HCT116 (cell line): ENCODE measurements at regions not wholly inside any gene's neighbourhood (a gene's known extent, or its start where the extent isn't known, plus 50 kb on each side); places are given as distances from the start of the nearest gene placed in this dataset.

Source experiments
- ATAC-seq: fragments of 200-7000 bp; cut with Tn5 transposase; 2 replicates; pipeline ENCODE4 v1.9.1; 2020; ENCODE audit warnings: mild to moderate bottlenecking, moderate library complexity
- BruUV-seq: library from RNA; stranded (reverse); fragments of 400-500 nt; replicated peaks from 2 replicates; lab custom pipeline; 2021; lab: Mats Ljungman, UMichigan
- CTCF ChIA-PET: fragments of 300-600 bp; sonication (Branson Sonifier 250); formaldehyde crosslinking; loops from one replicate; lab custom pipeline; 2021; ENCODE audit warnings: antibody characterized with exemption; lab: Charles Lee
- POLR2A ChIA-PET: fragments of 300-600, 350-600 bp; sonication (Branson Sonifier 250); formaldehyde crosslinking; loops from one replicate; lab custom pipeline; 2021; ENCODE audit warnings: antibody characterized with exemption; lab: Charles Lee
- RAD21 ChIA-PET, 2 experiments: fragments of 300-600 bp; sonication (Branson Sonifier 250); formaldehyde crosslinking; loops; one replicate each; lab custom pipeline; 2023; ENCODE audit warnings: low total read pairs in 2 of 2; ENCODE audit not compliant: uncharacterized antibody in 2 of 2, unreplicated experiment in 2 of 2, low non-redundant PET in 1 of 2; lab: Charles Lee
- DNase-seq: peaks from one replicate; pipeline ENCODE4 v3.0.0-alpha.2; 2010; ENCODE audit warnings: low read depth, low spot score
- H2AFZ ChIP-seq: fragments of 200-600 bp; shearing (Covaris generic), sonication (generic); 2 replicates; pipeline ENCODE4 v1.6.1; 2017; ENCODE audit warnings: low read depth, mixed run types, mixed read lengths, antibody characterized with exemption, low read length; ENCODE audit not compliant: poor library complexity, severe bottlenecking
- H3K27ac ChIP-seq: 2 replicates; pipeline ENCODE4 v1.5.1; 2012; ENCODE audit warnings: low read depth, low read length
- H3K27me3 ChIP-seq: fragments of 200-600 bp; sonication (generic); 2 replicates; pipeline ENCODE4 v1.6.1; 2016; ENCODE audit warnings: mixed run types, low read length, mixed read lengths; ENCODE audit not compliant: insufficient read depth
- H3K36me3 ChIP-seq, 2 experiments: fragments of 200-500 bp in 1 of 2; fragments of 200-600 bp in 1 of 2; sonication (Bioruptor generic) in 1 of 2; sonication (generic) in 1 of 2; 2 replicates each; pipeline versions ENCODE4 v1.5.1 to v1.6.1; 2014 to 2016; ENCODE audit warnings: low read length in 2 of 2, inconsistent platforms in 1 of 2, mixed read lengths in 1 of 2, mixed run types in 1 of 2; ENCODE audit not compliant: insufficient read depth in 2 of 2, control insufficient read depth in 1 of 2
- H3K4me1 ChIP-seq, 2 experiments: fragments of 200-600 bp in 1 of 2; sonication (generic) in 1 of 2; 2 replicates each; pipeline versions ENCODE4 v1.5.1 to v1.6.1; 2012 to 2017; ENCODE audit warnings: low read length in 2 of 2, inconsistent platforms in 1 of 2, mild to moderate bottlenecking in 1 of 2, mixed read lengths in 1 of 2, mixed run types in 1 of 2, moderate library complexity in 1 of 2; ENCODE audit not compliant: insufficient read depth in 2 of 2, control insufficient read depth in 1 of 2
- H3K4me2 ChIP-seq: fragments of 200-600 bp; sonication (generic); 2 replicates; pipeline ENCODE4 v1.6.1; 2017; ENCODE audit warnings: mixed run types, low read length, mixed read lengths
- H3K4me3 ChIP-seq, 2 experiments: fragments of 200-600 bp in 1 of 2; sonication (generic) in 1 of 2; replicated peaks in 1 of 2; 2 replicates each; pipeline ENCODE4 v1.5.1; 2011 to 2016; ENCODE audit warnings: low read length in 2 of 2, control low read depth in 1 of 2, low read depth in 1 of 2, mild to moderate bottlenecking in 1 of 2, mixed read lengths in 1 of 2, mixed run types in 1 of 2
- H3K79me2 ChIP-seq: fragments of 200-600 bp; sonication (generic); 2 replicates; pipeline ENCODE4 v1.6.1; 2017; ENCODE audit warnings: mild to moderate bottlenecking, mixed run types, low read length, moderate library complexity, mixed read lengths; ENCODE audit not compliant: insufficient read depth
- H3K9ac ChIP-seq: fragments of 200-600 bp; sonication (generic); 2 replicates; pipeline ENCODE4 v1.6.1; 2016; ENCODE audit warnings: low read length, mixed read lengths
- H3K9me2 ChIP-seq: fragments of 200-600 bp; sonication (generic), shearing (Covaris generic); 2 replicates; pipeline ENCODE4 v1.6.1; 2017; ENCODE audit warnings: mixed run types, mild to moderate bottlenecking, moderate library complexity; ENCODE audit not compliant: insufficient read depth
- H3K9me3 ChIP-seq, 2 experiments: fragments of 200-500 bp in 1 of 2; fragments of 200-600 bp in 1 of 2; sonication (Bioruptor generic) in 1 of 2; sonication (generic) in 1 of 2; 2 replicates each; pipeline ENCODE4 v1.6.1; 2014 to 2017; ENCODE audit warnings: low read length in 2 of 2, mixed read lengths in 2 of 2, inconsistent platforms in 1 of 2, low read depth in 1 of 2, mild to moderate bottlenecking in 1 of 2, mixed run types in 1 of 2, moderate library complexity in 1 of 2; ENCODE audit not compliant: control insufficient read depth in 1 of 2, insufficient read depth in 1 of 2
- H4K20me1 ChIP-seq: fragments of 200-600 bp; sonication (generic), shearing (Covaris generic); 2 replicates; pipeline ENCODE4 v1.6.1; 2017; ENCODE audit warnings: mixed run types, mild to moderate bottlenecking, moderate library complexity; ENCODE audit not compliant: insufficient read depth
- CBX3 ChIP-seq: IDR thresholded peaks from 2 replicates; pipeline ENCODE4 v1.6.1; 2012; ENCODE audit warnings: low read depth
- CTCF ChIP-seq, 3 experiments: fragments of 200-600 bp in 1 of 3; sonication (generic) in 1 of 3; IDR thresholded peaks in 2 of 3; conservative IDR thresholded peaks in 1 of 3; 2 replicates each; pipeline ENCODE4 v1.5.1; 2012 to 2017; ENCODE audit warnings: low read depth in 2 of 3, low read length in 2 of 3, antibody characterized with exemption in 1 of 3, borderline replicate concordance in 1 of 3, control low read depth in 1 of 3, mild to moderate bottlenecking in 1 of 3, mixed read lengths in 1 of 3, mixed run types in 1 of 3, moderate library complexity in 1 of 3; ENCODE audit not compliant: insufficient read depth in 1 of 3
- EGR1 ChIP-seq: IDR thresholded peaks from 2 replicates; pipeline ENCODE4 v1.6.1; 2012; ENCODE audit warnings: low read depth
- ELF1 ChIP-seq: IDR thresholded peaks from 2 replicates; pipeline ENCODE4 v1.6.1; 2012; ENCODE audit warnings: low read depth, borderline replicate concordance
- EZH2 ChIP-seq: fragments of 200-600 bp; sonication (generic); IDR thresholded peaks from 2 replicates; pipeline ENCODE4 v1.6.1; 2017; ENCODE audit warnings: antibody characterized with exemption, mixed run types
- EZH2phosphoT487 ChIP-seq: fragments of 200-600 bp; IDR thresholded peaks from 2 replicates; pipeline ENCODE4 v1.6.1; 2018; ENCODE audit warnings: antibody characterized with exemption, borderline replicate concordance
- FOSL1 ChIP-seq: IDR thresholded peaks from 2 replicates; pipeline ENCODE4 v1.6.1; 2012; ENCODE audit warnings: low read depth
- JUND ChIP-seq: IDR thresholded peaks from 2 replicates; pipeline ENCODE4 v1.6.1; 2012
- MAX ChIP-seq: IDR thresholded peaks from 2 replicates; pipeline ENCODE4 v1.6.1; 2012
- POLR2A ChIP-seq: IDR thresholded peaks from 2 replicates; pipeline ENCODE4 v1.7.0; 2011; ENCODE audit warnings: borderline replicate concordance; ENCODE audit not compliant: insufficient read depth, insufficient read length; ENCODE audit errors: extremely low read depth
- POLR2AphosphoS5 ChIP-seq: IDR thresholded peaks from 2 replicates; pipeline ENCODE4 v1.6.1; 2011; ENCODE audit warnings: mild to moderate bottlenecking, low read depth, low read length, moderate library complexity
- RAD21 ChIP-seq: IDR thresholded peaks from 2 replicates; pipeline ENCODE4 v1.6.1; 2012; ENCODE audit warnings: low read depth, mild to moderate bottlenecking
- REST ChIP-seq: IDR thresholded peaks from 2 replicates; pipeline ENCODE4 v1.6.1; 2012; ENCODE audit warnings: low read depth
- SIN3A ChIP-seq: IDR thresholded peaks from 2 replicates; pipeline ENCODE4 v1.6.1; 2012; ENCODE audit warnings: low read depth
- SP1 ChIP-seq: IDR thresholded peaks from 2 replicates; pipeline ENCODE4 v1.6.1; 2012; ENCODE audit warnings: low read depth
- SRF ChIP-seq: IDR thresholded peaks from 2 replicates; pipeline ENCODE4 v1.6.1; 2012; ENCODE audit warnings: low read depth
- TCF7L2 ChIP-seq: IDR thresholded peaks from 2 replicates; pipeline ENCODE4 v1.7.0; 2011; ENCODE audit warnings: borderline replicate concordance, inconsistent platforms; ENCODE audit not compliant: insufficient read depth, insufficient read length; ENCODE audit errors: extremely low read depth
- ZBTB33 ChIP-seq: IDR thresholded peaks from 2 replicates; pipeline ENCODE4 v1.6.1; 2011; ENCODE audit warnings: mild to moderate bottlenecking, low read length, moderate library complexity; ENCODE audit not compliant: insufficient replicate concordance; ENCODE audit errors: extremely low read depth
- ZFX ChIP-seq: fragments of 450-650 bp; IDR thresholded peaks from 2 replicates; pipeline ENCODE4 v1.6.1; 2017
- ZNF274 ChIP-seq: fragments of 200-500 bp; sonication (Bioruptor generic); IDR thresholded peaks from 2 replicates; pipeline ENCODE4 v1.6.1; 2014; ENCODE audit warnings: mild to moderate bottlenecking, low read depth, low read length, inconsistent platforms
- intact Hi-C: fragments of 100-400 bp; cut with micrococcal nuclease; formaldehyde crosslinking; loops from 2 replicates; pipeline ENCODE4 v1.10.0; 2022

- TF ChIP-seq REST = no peak
- TF ChIP-seq POLR2AphosphoS5 = no peak
- TF ChIP-seq, all 23 proteins: peak for 0
Observed at GRCh38 chrX:1918780-1919179, 303.9 kb downstream of the ASMT start (continued).

- Histone ChIP-seq H3K9me3 (no peaks in the 10 kb centered on the region), H3K79me2 (no peaks in the 10 kb centered on the region), H3K27me3 (no peaks in the 10 kb centered on the region), H3K4me3 (no peak overlapping the region), H3K27ac (no peak overlapping the region), H3K9me2 (no peaks in the 10 kb centered on the region), H3K4me2 (no peak overlapping the region), H3K36me3 (no peaks in the 10 kb centered on the region), H3K4me1 (peaks cover 0 to 9% of the 10 kb centered on the region in 2 experiments; a peak in 2 of 4 replicates), H3K9ac (no peak overlapping the region), H4K20me1 (no peaks in the 10 kb centered on the region), H2AFZ (no peak overlapping the region)
- intact Hi-C loops = no loop called here
- POLR2A ChIA-PET = no interaction called here
- DNase-seq (no peak), ATAC-seq (no peak)
- no TSS peak for BruUV-seq
- CTCF ChIA-PET = no interaction called here
- no peak for TF ChIP-seq CBX3
- TF ChIP-seq EZH2 = no peak
- no peak for TF ChIP-seq ZNF274
- TF ChIP-seq SIN3A = no peak
- TF ChIP-seq SRF = no peak
- no peak for TF ChIP-seq EGR1
- no peak for TF ChIP-seq MAX
- TF ChIP-seq SP1 = no peak
- no peak for TF ChIP-seq TCF7L2
- TF ChIP-seq CTCF (IDR thresholded peaks at IDR 0.05 in 2 of 3, conservative IDR thresholded peaks at IDR 0.05 in 1 of 3; ENCODE audit: borderline replicate concordance in 1 of 3, insufficient read depth in 1 of 3, low read depth in 2 of 3, low read length in 2 of 3) = no peak
- no peak for TF ChIP-seq ZFX
- TF ChIP-seq JUND = no peak
- TF ChIP-seq ZBTB33 = no peak
- no peak for TF ChIP-seq FOSL1
- no peak for TF ChIP-seq ELF1
- no peak for TF ChIP-seq POLR2A
- TF ChIP-seq EZH2phosphoT487 = no peak
- no peak for TF ChIP-seq RAD21
- no peak for TF ChIP-seq POLR2AphosphoS5
- RAD21 ChIA-PET = no interaction called here
Observed at GRCh38 chrX:1925053-1925481, 310.2 kb downstream of the ASMT start.
